Gastrocnemius medialis (tissue), 4 donors: ENCODE measurements at regions not wholly inside any gene's neighbourhood (a gene's known extent, or its start where the extent isn't known, plus 50 kb on each side); places are given as distances from the start of the nearest gene placed in this dataset.

ENCODE experiments used
- POLR2A ChIP-seq, 2 donors: fragments of 450-650 bp; IDR thresholded peaks; one replicate each; pipeline ENCODE4 v1.6.1; 2017; ENCODE audit warnings: antibody characterized with exemption in 2 of 2, mild to moderate bottlenecking in 2 of 2, moderate library complexity in 2 of 2
- TF ChIP-seq, protein P1 (sequence below), 5 experiments: fragments of 450-650 bp in 3 of 5; fragments of 200-600 bp in 2 of 5; sonication (generic) in 2 of 5; IDR thresholded peaks in 4 of 5; conservative IDR thresholded peaks in 1 of 5; 1 replicate in 4 of 5; 2 replicates in 1 of 5; pipeline ENCODE4 v1.5.1; 2016 to 2019; ENCODE audit warnings: antibody characterized with exemption in 5 of 5, mild to moderate bottlenecking in 3 of 5, moderate library complexity in 3 of 5

DNA sequence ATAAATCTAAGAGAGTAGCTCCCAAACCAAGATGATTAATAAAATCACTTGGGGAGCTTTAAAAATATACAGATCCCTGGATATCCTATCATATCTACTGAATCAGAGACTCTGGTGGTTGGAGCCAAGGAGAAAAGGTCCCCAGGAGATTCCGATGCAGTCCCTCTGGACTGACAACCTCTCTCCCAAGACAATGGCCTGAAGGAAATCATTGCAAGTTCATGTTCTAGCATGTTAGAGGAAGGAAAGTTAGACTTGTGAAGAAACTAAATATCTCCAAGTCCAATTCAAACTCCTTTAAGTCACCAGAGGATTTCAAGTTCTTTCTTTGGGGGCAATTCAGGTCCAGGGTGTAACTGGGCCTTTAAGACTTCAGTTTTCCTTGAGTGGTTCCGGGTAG, 84.7 kb upstream of the MEDAG start:
- TF ChIP-seq POLR2A (IDR thresholded peaks at IDR 0.05) = no peak
- TF ChIP-seq, protein P1, sequence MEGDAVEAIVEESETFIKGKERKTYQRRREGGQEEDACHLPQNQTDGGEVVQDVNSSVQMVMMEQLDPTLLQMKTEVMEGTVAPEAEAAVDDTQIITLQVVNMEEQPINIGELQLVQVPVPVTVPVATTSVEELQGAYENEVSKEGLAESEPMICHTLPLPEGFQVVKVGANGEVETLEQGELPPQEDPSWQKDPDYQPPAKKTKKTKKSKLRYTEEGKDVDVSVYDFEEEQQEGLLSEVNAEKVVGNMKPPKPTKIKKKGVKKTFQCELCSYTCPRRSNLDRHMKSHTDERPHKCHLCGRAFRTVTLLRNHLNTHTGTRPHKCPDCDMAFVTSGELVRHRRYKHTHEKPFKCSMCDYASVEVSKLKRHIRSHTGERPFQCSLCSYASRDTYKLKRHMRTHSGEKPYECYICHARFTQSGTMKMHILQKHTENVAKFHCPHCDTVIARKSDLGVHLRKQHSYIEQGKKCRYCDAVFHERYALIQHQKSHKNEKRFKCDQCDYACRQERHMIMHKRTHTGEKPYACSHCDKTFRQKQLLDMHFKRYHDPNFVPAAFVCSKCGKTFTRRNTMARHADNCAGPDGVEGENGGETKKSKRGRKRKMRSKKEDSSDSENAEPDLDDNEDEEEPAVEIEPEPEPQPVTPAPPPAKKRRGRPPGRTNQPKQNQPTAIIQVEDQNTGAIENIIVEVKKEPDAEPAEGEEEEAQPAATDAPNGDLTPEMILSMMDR (IDR thresholded peaks at IDR 0.05 in 4 of 5, conservative IDR thresholded peaks at IDR 0.05 in 1 of 5) = no peak
